ENCODE measurements at regions not wholly inside any gene's neighbourhood (a gene's known extent, or its start where the extent isn't known, plus 50 kb on each side); places are given as distances from the start of the nearest gene placed in this dataset.

- TF ChIP-seq CTCF (IDR thresholded peaks at IDR 0.05; ENCODE audit: insufficient read depth, low read length, missing control alignments): no peak
- ChIA-PET POLR2A (no interaction called here), CTCF (no interaction called here)
- H3K4me3 ChIP-seq (ENCODE audit: low read depth, low read length): no peak overlapping the region
- DNase-seq (ENCODE audit: low read depth, low spot score): no peak
Measured at GRCh38 chr2:144267239-144267638, 252.7 kb downstream of the ZEB2 start.

- H3K4me3 ChIP-seq (ENCODE audit: low read depth, low read length): no peak overlapping the region
- POLR2A ChIA-PET: no interaction called here
- no peak for TF ChIP-seq CTCF (IDR thresholded peaks at IDR 0.05; ENCODE audit: insufficient read depth, low read length, missing control alignments)
- CTCF ChIA-PET: no interaction called here
- DNase-seq (ENCODE audit: low read depth, low spot score): no peak
Measured at GRCh38 chr2:144265654-144266053, 254.3 kb downstream of the ZEB2 start.

GRCh38 chr2:144261966-144262365 lies 258.0 kb downstream of the ZEB2 start:
- TF ChIP-seq CTCF (IDR thresholded peaks at IDR 0.05; ENCODE audit: insufficient read depth, low read length, missing control alignments): no peak
- H3K4me3 ChIP-seq (ENCODE audit: low read depth, low read length): no peak overlapping the region
- ChIA-PET POLR2A (no interaction called here), CTCF (no interaction called here)
- no peak for DNase-seq (ENCODE audit: low read depth, low spot score)

GRCh38 chr2:144261336-144261735 lies 258.6 kb downstream of the ZEB2 start:
- ChIA-PET POLR2A (no interaction called here), CTCF (no interaction called here)
- H3K4me3 ChIP-seq (ENCODE audit: low read depth, low read length): no peak overlapping the region
- no peak for TF ChIP-seq CTCF (IDR thresholded peaks at IDR 0.05; ENCODE audit: insufficient read depth, low read length, missing control alignments)
- DNase-seq (ENCODE audit: low read depth, low spot score): no peak

- DNase-seq (ENCODE audit: low read depth, low spot score): no peak
- CTCF ChIA-PET: no interaction called here
- no peak overlapping the region for H3K4me3 ChIP-seq (ENCODE audit: low read depth, low read length)
- POLR2A ChIA-PET: no interaction called here
- TF ChIP-seq CTCF (IDR thresholded peaks at IDR 0.05; ENCODE audit: insufficient read depth, low read length, missing control alignments): no peak
Measured at GRCh38 chr2:144259332-144259731, 260.6 kb downstream of the ZEB2 start.

- TF ChIP-seq CTCF (IDR thresholded peaks at IDR 0.05; ENCODE audit: insufficient read depth, low read length, missing control alignments): no peak
- CTCF ChIA-PET: no interaction called here
- no peak overlapping the region for H3K4me3 ChIP-seq (ENCODE audit: low read depth, low read length)
- POLR2A ChIA-PET: no interaction called here
- no peak for DNase-seq (ENCODE audit: low read depth, low spot score)
Measured at GRCh38 chr2:144258154-144258553, 261.8 kb downstream of the ZEB2 start.

Measured in AG04449 (cell line).